Stimulated activated CD8-positive, alpha-beta memory T cell treated with anti-CD3 and anti-CD28 coated beads, Interleukin-15, amount 100 ng/mL, for 1 hour (primary cell): ENCODE measurements at regions not wholly inside any gene's neighbourhood (a gene's known extent, or its start where the extent isn't known, plus 50 kb on each side); places are given as distances from the start of the nearest gene placed in this dataset.
A peak's percentile ranks its signal among the peaks of the same experiment; 100 is the strongest.
"Not testable (repeated sequence)": the region's sequence is repeated elsewhere in the genome, so short reads cannot be mapped to it uniquely, and the experiment has no call there.

Source experiments
- DNase-seq: peaks from one replicate; pipeline ENCODE4 v3.0.0-alpha.2; 2020; ENCODE audit warnings: low read depth

- DNase-seq: no peak
Observed at GRCh38 chr9:7739595-7739994, 60.0 kb downstream of the DMAC1 start.

- no peak for DNase-seq
Observed at GRCh38 chr9:7735311-7735710, 64.3 kb downstream of the DMAC1 start.

GRCh38 chr9:7730164-7730445, 69.5 kb downstream of the DMAC1 start:
- no peak for DNase-seq

- DNase-seq: no peak
Observed at GRCh38 chr9:7729371-7730163, 70.0 kb downstream of the DMAC1 start.

GRCh38 chr9:7721291-7721690, 78.3 kb downstream of the DMAC1 start:
- DNase-seq: no peak

GRCh38 chr9:7713088-7713487, 86.5 kb downstream of the DMAC1 start:
- DNase-seq: not testable (repeated sequence)

GRCh38 chr9:7710686-7711085, 88.9 kb downstream of the DMAC1 start:
- no peak for DNase-seq

- no peak for DNase-seq
Observed at GRCh38 chr9:7707934-7708333, 91.6 kb downstream of the DMAC1 start.

- no peak for DNase-seq
Observed at GRCh38 chr9:7704543-7704942, 95.0 kb downstream of the DMAC1 start.

- no peak for DNase-seq
Observed at GRCh38 chr9:7691909-7692308, 107.7 kb downstream of the DMAC1 start.

- no peak for DNase-seq
Observed at GRCh38 chr9:7690014-7690413, 109.6 kb downstream of the DMAC1 start.

- DNase-seq: no peak
Observed at GRCh38 chr9:7688626-7689025, 111.0 kb downstream of the DMAC1 start.

- DNase-seq: no peak
Observed at GRCh38 chr9:7676609-7677156, 122.9 kb downstream of the DMAC1 start.

GRCh38 chr9:7671847-7672246, 127.7 kb downstream of the DMAC1 start:
- DNase-seq: no peak

GRCh38 chr9:7668541-7668940, 131.0 kb downstream of the DMAC1 start:
- no peak for DNase-seq

GRCh38 chr9:7665874-7666273, 133.7 kb downstream of the DMAC1 start:
- DNase-seq: no peak

GRCh38 chr9:7659766-7660165, 139.8 kb downstream of the DMAC1 start:
- no peak for DNase-seq

- no peak for DNase-seq
Observed at GRCh38 chr9:7656636-7657035, 142.9 kb downstream of the DMAC1 start.

GRCh38 chr9:7653262-7653661, 146.3 kb downstream of the DMAC1 start:
- no peak for DNase-seq

GRCh38 chr9:7640231-7640630, 159.3 kb downstream of the DMAC1 start:
- no peak for DNase-seq

GRCh38 chr9:7639471-7639870, 160.1 kb downstream of the DMAC1 start:
- DNase-seq: no peak

- no peak for DNase-seq
Observed at GRCh38 chr9:7636838-7637467, 162.6 kb downstream of the DMAC1 start.

GRCh38 chr9:7636309-7636708, 163.3 kb downstream of the DMAC1 start:
- DNase-seq: no peak

GRCh38 chr9:7626571-7627029, 173.0 kb downstream of the DMAC1 start:
- DNase-seq: peak; percentile 12
